ENCODE measurements at regions not wholly inside any gene's neighbourhood (a gene's known extent, or its start where the extent isn't known, plus 50 kb on each side); places are given as distances from the start of the nearest gene placed in this dataset.

DNA sequence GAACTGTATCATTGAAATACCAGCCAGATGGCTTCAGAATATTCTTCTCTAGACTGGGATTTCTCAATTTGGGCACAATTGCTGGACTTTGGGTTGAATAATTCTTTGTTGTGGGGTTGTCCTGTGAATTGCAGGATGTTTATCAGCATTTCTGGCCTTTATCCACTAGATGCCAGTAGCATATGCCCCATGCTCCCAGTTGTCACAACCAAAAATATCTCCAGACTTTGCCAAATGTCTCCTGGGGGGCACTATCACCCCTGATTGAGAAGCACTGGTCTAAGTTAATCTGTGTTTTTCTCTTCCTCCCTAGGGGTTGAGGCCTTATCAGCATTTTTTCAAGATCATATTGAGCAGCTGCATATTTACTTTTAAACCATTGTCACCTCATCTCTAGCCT lies 204.9 kb upstream of the SP8 start:
- no peak overlapping the region for H3K27ac ChIP-seq
- H3K27me3 ChIP-seq = no peaks in the 10 kb centered on the region
- H3K4me1 ChIP-seq = no peaks in the 10 kb centered on the region
- H3K36me3 ChIP-seq = no peaks in the 10 kb centered on the region
- no peak for DNase-seq (ENCODE audit: extremely low spot score in 2 of 2)
- intact Hi-C loops (cut with DNase I) = no loop called here
- H3K9me3 ChIP-seq = no peaks in the 10 kb centered on the region
- TF ChIP-seq POLR2A (IDR thresholded peaks at IDR 0.05) (no peak), POLR2AphosphoS5 (IDR thresholded peaks at IDR 0.05; ENCODE audit: insufficient read depth in 1 of 2, low read depth in 1 of 2) (no peak)
- H3K4me3 ChIP-seq = no peak overlapping the region

DNA sequence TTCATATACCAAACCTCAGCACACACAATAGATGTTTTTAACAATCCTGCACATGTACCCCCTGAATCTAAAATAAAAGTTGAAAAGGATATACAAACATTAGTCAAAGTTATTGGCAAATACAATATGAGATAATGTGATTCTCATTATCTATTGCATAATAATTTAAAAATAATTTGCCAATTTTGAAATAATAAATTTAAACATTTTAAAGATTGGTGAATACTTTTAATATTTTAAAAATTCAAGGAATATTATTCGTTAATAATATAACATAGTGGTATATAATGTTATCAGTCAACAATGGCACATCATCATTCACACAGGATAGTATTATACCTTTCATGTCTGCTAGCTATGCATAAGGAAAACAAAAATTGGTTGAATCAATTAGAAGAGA lies 207.0 kb upstream of the SP8 start:
- intact Hi-C loops (cut with DNase I) = no loop called here
- Histone ChIP-seq H3K4me1 (no peaks in the 10 kb centered on the region), H3K9me3 (no peaks in the 10 kb centered on the region), H3K27me3 (no peaks in the 10 kb centered on the region), H3K4me3 (no peak overlapping the region), H3K27ac (no peak overlapping the region), H3K36me3 (no peaks in the 10 kb centered on the region)
- TF ChIP-seq POLR2A (IDR thresholded peaks at IDR 0.05) = no peak
- TF ChIP-seq, protein P1, sequence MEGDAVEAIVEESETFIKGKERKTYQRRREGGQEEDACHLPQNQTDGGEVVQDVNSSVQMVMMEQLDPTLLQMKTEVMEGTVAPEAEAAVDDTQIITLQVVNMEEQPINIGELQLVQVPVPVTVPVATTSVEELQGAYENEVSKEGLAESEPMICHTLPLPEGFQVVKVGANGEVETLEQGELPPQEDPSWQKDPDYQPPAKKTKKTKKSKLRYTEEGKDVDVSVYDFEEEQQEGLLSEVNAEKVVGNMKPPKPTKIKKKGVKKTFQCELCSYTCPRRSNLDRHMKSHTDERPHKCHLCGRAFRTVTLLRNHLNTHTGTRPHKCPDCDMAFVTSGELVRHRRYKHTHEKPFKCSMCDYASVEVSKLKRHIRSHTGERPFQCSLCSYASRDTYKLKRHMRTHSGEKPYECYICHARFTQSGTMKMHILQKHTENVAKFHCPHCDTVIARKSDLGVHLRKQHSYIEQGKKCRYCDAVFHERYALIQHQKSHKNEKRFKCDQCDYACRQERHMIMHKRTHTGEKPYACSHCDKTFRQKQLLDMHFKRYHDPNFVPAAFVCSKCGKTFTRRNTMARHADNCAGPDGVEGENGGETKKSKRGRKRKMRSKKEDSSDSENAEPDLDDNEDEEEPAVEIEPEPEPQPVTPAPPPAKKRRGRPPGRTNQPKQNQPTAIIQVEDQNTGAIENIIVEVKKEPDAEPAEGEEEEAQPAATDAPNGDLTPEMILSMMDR (IDR thresholded peaks at IDR 0.05) = no peak
- no peak for TF ChIP-seq POLR2AphosphoS5 (IDR thresholded peaks at IDR 0.05; ENCODE audit: insufficient read depth in 1 of 2, low read depth in 1 of 2)
- no peak for DNase-seq (ENCODE audit: extremely low spot score in 2 of 2)

DNA sequence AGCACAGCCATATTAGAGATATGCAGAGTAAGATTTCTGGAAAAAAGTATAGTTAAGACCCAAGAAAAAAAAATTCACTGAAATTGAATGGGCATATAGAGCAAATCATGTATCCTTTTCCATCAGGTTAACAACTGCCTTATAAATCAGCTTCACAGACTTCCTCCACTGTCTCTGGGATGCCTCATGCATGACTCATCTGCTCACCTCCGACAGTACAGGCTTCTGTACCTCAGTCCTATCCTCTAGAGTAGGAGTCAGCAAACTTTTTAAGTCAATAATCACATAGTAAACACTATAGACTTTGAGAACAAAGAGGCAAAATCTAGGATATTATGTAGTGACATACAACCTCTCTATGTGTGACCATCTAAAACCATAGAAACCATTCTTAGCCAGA lies 211.6 kb upstream of the SP8 start:
- H3K9me3 ChIP-seq = no peaks in the 10 kb centered on the region
- intact Hi-C loops (cut with DNase I) = no loop called here

DNA sequence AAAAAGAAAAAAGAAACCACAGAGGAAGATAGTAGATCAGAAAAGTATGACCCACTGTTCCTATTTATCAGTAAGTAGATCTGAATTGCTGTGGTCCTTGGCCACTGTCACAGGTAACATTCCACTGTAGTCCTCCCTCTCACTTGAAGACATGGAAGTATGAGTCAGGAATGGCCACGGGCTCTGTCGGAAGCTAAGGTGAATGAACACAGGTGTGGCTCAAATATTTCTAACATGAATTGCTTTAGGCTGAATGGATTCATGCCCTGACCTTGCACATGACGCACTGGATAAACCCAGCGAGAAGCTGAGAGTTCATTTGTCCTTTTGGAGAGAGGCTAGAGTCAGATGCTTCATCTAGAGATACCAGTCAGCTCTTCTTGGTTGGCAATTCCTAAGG lies 224.5 kb upstream of the SP8 start:
- intact Hi-C loops (cut with DNase I) = no loop called here

More for the DNA sequence above, 211.6 kb upstream of the SP8 start:
- H3K27ac ChIP-seq = no peak overlapping the region
- TF ChIP-seq POLR2A (IDR thresholded peaks at IDR 0.05) (no peak), POLR2AphosphoS5 (IDR thresholded peaks at IDR 0.05; ENCODE audit: insufficient read depth in 1 of 2, low read depth in 1 of 2) (no peak)
- TF ChIP-seq, protein P1 (IDR thresholded peaks at IDR 0.05) = no peak
- no peak overlapping the region for H3K4me3 ChIP-seq
- H3K27me3 ChIP-seq = no peaks in the 10 kb centered on the region
- DNase-seq (ENCODE audit: extremely low spot score in 2 of 2) = no peak
- no peaks in the 10 kb centered on the region for H3K36me3 ChIP-seq
- H3K4me1 ChIP-seq = no peaks in the 10 kb centered on the region

DNA sequence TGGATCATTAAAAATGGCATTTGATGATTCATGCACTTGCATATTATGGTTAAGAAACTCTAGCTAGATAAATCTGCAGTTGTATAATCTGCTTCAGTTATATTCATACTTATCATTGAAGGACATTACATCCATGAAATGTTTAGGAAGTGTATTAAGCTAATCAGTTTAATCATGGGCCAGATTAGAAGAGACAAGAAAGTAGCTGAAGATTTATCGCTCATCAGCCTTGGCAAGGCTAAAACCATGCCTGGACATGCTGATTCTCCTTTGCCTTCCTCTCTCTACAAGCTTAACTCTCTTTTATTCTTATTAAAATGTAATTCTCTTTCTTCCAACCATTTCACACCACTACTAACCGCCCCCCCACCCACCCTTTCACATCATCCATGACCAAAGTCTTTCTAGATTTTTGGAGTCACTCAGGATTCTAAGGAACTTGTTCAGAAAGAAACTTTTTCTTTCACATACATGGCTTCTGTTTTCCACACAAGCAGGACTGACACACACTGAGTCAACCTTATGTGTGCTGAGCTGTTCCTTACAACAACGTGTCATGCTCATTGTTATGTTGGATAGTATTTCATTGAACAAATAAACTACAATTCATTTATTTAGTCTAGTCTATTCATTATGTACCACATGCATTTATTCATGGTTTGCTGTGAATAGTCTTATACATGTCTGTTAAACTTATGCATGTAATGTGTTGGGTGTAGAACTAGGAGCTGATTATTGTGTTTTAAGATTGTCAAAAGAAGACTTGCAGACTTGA lies 227.3 kb upstream of the SP8 start:
- no peaks in the 10 kb centered on the region for H3K36me3 ChIP-seq
- no peaks in the 10 kb centered on the region for H3K27me3 ChIP-seq
- no peaks in the 10 kb centered on the region for H3K4me1 ChIP-seq
- TF ChIP-seq, protein P1 (IDR thresholded peaks at IDR 0.05) = no peak
- TF ChIP-seq POLR2AphosphoS5 (IDR thresholded peaks at IDR 0.05; ENCODE audit: insufficient read depth in 1 of 2, low read depth in 1 of 2) = no peak
- TF ChIP-seq POLR2A (IDR thresholded peaks at IDR 0.05) = no peak
- no peak overlapping the region for H3K4me3 ChIP-seq
- DNase-seq (ENCODE audit: extremely low spot score in 2 of 2) = no peak
- no peaks in the 10 kb centered on the region for H3K9me3 ChIP-seq
- intact Hi-C loops (cut with DNase I) = no loop called here
- no peak overlapping the region for H3K27ac ChIP-seq

More for the DNA sequence above, 224.5 kb upstream of the SP8 start:
- H3K4me3 ChIP-seq = no peak overlapping the region
- no peak for TF ChIP-seq POLR2A (IDR thresholded peaks at IDR 0.05)
- TF ChIP-seq POLR2AphosphoS5 (IDR thresholded peaks at IDR 0.05; ENCODE audit: insufficient read depth in 1 of 2, low read depth in 1 of 2) = no peak
- TF ChIP-seq, protein P1 (IDR thresholded peaks at IDR 0.05) = no peak
- H3K4me1 ChIP-seq = no peaks in the 10 kb centered on the region
- H3K27me3 ChIP-seq = no peaks in the 10 kb centered on the region
- H3K27ac ChIP-seq = no peak overlapping the region
- no peaks in the 10 kb centered on the region for H3K36me3 ChIP-seq
- DNase-seq (ENCODE audit: extremely low spot score in 2 of 2) = no peak
- no peaks in the 10 kb centered on the region for H3K9me3 ChIP-seq
